Esophagus muscularis mucosa (tissue), 3 donors: ENCODE measurements at regions not wholly inside any gene's neighbourhood (a gene's known extent, or its start where the extent isn't known, plus 50 kb on each side); places are given as distances from the start of the nearest gene placed in this dataset.

Experiments
- CTCF ChIP-seq, 3 experiments: fragments of 200-600 bp in 2 of 3; fragments of 450-650 bp in 1 of 3; sonication (generic) in 2 of 3; IDR thresholded peaks; one replicate each; pipeline ENCODE4 v1.5.1; 2017 to 2019; ENCODE audit warnings: antibody characterized with exemption in 3 of 3, mild to moderate bottlenecking in 2 of 3, moderate library complexity in 1 of 3
- POLR2A ChIP-seq: fragments of 450-650 bp; IDR thresholded peaks from one replicate; pipeline ENCODE4 v1.6.1; 2017; ENCODE audit warnings: antibody characterized with exemption, moderate library complexity, mild to moderate bottlenecking, low read depth

DNA sequence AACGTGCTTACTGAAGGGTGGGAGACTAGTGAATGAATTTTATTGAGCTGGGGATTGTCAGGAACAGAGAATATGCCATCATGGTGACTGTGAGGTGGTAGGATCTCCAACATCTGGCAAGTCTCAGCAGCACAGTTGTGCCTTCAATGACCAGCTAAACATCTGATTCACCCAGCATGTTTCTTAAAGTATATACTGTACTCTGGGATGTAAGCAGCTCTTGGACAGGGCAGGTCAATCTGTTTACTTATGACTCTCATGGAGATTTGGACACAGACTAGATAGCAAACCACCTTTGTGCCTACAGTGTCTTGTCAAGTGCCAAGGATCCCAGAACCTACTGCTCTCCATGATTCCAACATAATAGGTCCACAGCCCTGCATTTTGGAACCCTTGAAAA lies 801.0 kb upstream of the CITED2 start:
- no peak for TF ChIP-seq CTCF (IDR thresholded peaks at IDR 0.05)
- no peak for TF ChIP-seq POLR2A
